HUDEP-2 (cell line): ENCODE measurements at regions not wholly inside any gene's neighbourhood (a gene's known extent, or its start where the extent isn't known, plus 50 kb on each side); places are given as distances from the start of the nearest gene placed in this dataset.

Experiments used
- DNase-seq, 76 experiments: peaks; one replicate each; lab custom pipeline; 2025; ENCODE audit not compliant: unreplicated experiment in 76 of 76; lab: John Stamatoyannopoulos, UW

DNA sequence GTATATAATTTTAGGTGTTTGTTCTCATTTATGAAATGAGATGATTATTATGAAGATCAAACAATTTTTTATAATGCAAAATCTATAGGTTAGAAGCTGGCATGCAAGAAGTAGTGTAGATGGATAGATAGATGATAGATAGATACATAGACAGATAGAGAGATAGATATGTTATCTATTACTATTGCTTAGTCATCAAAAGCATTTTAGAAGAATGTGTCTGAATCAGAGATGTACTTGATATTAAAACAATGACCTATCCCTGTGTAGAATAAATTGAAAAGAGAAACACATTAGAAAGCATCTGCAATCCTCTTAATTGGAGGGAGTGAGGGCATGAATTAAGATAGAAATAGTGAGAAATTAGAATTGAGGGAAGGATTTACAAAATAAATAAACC, 436.2 kb upstream of the NXPH2 start:
- no peak for DNase-seq

DNA sequence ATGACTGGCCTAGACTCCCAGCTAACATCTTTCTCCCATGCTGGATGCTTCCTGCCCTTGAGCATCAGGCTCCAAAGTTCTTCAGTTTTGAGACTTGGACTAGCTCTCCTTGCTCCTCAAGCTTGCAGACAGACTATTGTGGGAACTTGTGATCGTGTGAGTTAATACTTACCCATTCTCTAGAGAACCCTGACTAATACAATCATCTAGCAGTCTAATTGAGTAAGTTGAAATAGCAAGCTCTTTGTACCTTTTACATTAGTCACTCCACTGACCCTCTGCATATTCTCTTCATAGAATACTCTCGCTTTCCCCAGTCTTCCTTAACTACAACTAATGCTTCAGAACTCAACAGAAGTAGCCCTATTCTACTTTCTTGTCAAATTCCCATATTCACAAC, 434.6 kb upstream of the NXPH2 start:
- DNase-seq: no peak

GRCh38 chr2:139209586-139209985, 429.4 kb upstream of the NXPH2 start:
- no peak for DNase-seq

DNA sequence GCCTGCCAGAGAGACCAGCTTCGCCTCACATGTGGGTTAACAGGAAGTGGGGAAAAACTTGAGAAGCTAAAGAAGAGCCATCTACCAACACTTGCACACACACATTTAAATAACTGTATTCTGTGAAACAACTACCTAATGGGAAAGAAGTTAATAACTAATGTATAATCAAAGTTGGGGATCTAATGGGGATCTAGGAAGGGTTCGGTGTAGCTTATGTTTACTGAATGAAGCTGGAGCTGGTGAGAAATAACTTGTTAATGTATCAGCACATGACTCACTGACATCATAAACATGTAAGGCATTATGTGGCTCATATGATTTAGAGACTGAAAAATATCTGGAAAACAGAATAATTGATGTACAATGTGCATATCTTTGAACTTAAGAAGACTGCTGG, 421.3 kb upstream of the NXPH2 start:
- DNase-seq: no peak

DNA sequence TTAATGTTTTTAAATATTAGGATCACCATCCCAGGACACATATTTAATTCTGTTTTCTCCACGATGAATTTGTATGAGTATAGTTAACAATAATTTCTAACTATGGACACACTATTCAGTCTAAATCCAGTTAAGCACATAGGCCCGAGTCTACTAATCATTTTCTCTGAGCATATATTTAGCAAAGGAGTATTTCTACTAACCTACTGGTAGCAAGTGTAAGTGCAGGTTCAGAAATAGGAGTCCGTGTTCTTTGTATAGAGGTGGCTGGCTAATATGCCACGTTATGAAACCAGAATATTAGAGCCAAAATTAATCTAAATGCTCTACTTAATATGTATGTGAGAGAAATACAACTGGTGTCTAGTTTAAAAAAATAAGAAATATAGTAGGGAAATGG, 416.6 kb upstream of the NXPH2 start:
- no peak for DNase-seq

DNA sequence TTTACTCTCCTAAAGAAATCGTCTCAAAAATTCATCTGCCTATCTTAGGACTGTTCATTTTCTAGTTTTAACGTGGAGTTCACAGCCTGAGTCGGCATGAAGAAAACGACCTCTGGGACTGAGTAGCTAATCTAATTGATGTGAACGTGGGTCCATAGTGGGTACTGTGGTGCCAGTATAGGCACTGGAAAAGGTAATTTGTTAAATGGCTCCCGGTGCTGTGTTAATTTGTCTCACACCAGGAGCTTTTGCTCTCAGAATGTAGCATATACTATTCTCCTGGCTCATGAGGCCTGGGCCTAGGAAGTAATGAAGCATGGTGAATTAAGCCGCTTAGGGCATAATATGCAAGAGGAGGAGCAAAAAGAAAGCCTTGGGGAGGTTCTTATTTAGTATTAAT, 414.4 kb upstream of the NXPH2 start:
- no peak for DNase-seq

DNA sequence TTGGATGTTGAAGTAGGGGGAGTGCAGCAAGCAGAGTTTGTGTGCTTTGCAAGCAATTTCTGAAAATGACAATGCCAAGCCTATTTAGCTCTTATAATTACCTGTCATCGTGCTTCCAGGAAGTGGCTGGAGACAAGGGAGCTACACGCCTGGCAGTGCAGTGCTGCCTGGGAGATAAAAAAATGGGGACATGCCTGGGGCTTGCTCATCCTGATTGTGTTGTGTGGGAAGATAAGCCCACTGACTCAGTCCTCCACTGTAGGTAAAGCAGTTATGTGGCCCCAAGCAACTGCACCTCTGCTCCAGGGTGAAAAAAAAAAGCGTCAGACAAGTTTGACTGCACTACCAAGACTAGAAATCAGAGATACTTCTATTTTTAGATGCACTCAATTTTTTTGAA, 396.9 kb upstream of the NXPH2 start:
- peak in 4 of 76 experiments; percentile 1 to 30 (median 10) for DNase-seq

GRCh38 chr2:139175510-139175909, 395.3 kb upstream of the NXPH2 start:
- no peak for DNase-seq

DNA sequence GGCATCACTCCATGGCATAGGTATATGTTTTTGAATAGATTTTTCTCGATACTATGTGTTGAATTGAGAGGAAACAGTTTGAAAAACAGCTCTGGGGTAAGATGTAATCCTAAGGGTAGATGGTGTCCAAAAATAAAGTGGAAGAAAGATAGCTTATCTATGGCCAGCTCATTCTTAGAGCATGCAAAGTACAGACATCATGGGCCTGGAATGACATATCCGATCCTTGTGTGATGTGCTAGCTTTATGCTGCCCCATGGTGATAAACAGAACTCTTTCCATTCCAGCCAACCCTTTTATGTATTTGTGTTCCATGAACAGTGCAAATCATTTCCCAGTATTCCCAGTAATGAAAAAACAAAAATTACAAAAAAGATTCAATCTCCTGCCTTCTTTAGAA, 390.2 kb upstream of the NXPH2 start:
- DNase-seq: no peak

DNA sequence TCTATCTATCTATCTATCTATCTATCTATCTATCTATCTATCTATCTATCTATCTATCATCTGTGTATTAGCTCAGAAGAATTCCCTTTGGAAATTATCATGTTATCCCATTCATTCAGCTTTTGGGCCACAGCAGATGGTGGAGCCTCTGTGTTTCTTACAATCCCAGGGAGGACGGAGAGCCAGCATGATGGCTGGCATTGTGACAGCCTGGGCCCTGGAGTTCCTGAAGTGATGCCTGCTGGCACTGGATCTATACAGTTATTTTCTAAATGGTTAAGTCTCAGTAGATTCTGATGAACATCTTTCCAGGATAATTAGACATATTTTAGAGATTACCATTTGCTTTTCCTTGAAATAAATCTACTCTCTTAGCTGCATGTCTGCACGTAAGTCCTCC, 385.4 kb upstream of the NXPH2 start:
- DNase-seq: no peak

DNA sequence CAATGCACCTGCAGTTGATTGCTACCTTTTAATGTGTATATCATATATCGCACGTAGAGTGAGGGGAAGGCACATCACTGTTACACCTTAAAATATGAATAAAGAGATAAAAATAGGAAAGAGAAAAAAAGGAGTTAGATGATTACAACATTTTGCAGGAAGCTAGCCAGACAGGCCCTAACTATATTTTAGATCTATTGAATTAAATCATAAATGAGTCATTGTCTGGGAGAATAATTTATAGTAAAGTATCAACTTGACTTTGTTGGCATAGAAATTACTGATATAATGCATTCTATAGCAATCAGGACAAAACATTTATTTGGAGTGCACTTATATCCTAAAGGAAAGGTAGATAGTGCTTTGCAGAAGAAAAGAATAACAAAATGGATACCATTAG, 384.9 kb upstream of the NXPH2 start:
- no peak for DNase-seq

- no peak for DNase-seq
Measured at GRCh38 chr2:139162957-139163356, 382.8 kb upstream of the NXPH2 start.

DNA sequence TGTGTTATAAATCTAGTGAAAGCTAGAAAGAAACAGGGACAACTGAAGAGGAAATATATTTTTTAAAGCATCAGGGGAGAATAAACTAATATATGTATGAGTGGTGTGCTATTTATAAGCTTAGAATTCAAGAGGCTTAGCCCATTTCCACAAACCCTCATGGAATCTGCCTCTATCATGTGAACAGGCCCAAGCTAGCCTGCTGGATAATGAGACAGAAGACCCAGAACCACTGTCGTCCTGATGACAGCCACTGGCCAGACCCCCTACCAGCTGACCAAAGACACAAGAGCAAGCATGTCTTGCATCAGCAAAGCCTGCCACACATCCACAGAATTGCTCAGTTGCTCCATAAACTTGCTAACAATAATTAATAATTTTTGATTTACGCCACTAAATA, 382.3 kb upstream of the NXPH2 start:
- DNase-seq: no peak

DNA sequence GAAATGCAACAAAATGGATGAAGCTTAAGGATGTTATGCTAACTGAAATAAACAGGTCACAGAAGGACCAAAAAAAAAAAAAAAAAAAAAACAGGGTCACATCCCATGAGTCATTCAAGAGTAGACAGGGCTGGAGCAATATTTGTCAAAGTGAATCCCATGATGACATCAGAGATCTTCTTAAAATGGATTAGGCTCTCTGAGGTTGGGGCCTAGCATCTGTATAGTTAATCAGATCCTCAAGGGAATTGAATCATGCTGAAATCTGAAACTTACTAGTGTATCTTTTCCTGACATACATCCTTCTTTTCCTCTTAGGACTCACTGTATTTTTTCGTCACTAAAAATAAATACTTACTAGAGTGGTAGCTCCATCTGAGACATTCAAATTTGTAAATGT, 380.6 kb upstream of the NXPH2 start:
- DNase-seq: no peak

DNA sequence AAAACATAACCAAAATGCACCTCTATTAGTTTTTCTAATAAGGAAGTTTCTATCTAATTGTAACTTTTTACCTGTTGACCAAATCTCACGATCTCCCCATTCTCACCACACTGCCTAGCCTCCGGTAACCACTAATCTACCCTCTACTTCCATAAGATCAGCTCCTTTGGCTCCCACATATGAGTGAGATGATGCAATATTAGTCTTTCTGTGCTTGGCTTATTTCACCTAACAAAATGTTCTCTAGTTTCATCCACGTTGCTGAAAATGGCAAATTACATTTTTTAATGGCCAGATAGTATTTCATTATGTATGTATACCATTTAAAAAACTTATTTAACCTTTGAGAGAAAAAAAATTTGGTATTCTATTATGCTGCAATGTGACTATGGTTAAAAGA, 379.0 kb upstream of the NXPH2 start:
- DNase-seq: no peak

DNA sequence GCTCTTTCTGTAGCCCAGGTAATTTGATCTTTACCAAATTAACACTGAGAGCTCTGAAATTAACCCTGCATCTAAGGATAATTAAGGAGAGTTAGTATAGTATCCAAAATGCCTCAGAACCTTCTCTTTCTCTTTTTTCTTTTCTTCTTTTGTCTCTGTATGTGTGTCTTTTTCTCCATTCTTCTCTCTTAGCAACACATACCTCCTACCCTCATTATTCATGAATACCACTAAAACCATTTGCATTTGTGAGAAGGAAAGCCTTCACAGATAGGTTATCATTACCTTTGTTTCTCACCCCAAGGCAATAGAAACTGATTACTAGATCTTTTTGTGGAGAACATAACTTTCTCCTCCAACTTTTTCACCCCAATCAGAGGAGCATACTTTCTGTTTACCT, 376.5 kb upstream of the NXPH2 start:
- no peak for DNase-seq

DNA sequence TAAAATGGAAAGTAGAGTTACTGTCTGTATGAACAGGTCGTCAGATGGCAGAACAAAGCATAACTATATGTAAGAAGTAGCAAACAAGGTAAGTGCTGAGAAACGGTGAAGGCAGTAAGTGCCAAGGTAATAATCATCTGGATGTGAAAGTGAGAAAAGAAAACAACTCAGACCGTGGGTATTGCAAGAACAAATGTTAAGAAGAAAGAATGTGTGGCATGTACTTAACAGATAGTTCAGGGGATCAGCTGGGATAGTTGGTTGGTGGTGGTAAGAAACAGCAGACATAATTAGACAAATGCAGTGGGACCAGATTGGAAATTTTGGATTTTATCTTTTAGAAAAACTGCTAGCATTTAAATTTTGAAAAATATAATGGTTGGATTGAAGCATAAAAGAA, 375.8 kb upstream of the NXPH2 start:
- DNase-seq: no peak

DNA sequence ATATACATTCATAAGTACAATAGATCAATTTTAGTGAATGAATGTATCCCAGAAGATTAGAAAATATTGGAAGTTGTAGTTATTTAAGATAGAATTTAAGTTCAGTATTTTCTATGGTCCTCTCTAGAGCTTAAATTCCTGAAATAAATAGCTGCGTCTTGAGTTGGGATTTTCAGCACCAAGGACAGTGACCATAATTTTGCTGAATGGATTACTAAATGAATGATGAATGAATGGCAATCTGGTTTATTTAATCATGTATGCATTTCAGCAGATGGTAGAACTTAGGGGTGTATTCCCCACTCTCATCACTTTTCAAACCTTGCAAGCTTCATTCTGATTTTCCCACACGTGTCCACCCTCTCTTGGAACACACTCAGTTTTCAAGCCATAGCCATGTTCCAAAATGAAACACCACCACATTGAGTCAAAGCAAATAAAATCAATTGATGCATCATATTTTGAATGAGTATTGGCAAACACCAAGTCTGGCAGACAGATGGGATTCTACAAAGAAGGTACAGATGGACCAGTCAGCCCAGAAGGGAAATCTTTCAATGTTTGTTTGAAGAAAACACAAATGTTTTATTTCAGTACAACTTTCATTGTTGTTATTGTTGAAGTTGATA, 362.2 kb upstream of the NXPH2 start:
- peak in 4 of 76 experiments; percentile 0 to 4 (median 2) for DNase-seq

DNA sequence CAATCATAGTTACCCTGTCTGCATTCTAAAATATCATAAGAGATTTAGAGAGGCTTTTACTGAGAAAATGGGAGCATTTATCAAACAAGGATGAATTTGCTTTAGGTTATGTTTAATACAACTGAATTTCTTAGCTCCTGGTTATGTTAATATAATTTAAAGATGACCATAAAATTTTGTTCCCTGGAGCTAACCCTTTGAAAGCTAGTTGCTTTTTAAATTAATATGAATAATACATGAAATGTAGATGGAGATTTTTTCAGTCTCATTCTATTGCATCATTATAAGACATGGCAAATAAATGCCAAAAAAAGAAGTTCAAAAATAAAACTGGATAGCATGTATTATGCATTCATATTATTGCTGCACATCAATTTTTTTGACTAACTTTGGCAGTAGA, 344.1 kb upstream of the NXPH2 start:
- no peak for DNase-seq

DNA sequence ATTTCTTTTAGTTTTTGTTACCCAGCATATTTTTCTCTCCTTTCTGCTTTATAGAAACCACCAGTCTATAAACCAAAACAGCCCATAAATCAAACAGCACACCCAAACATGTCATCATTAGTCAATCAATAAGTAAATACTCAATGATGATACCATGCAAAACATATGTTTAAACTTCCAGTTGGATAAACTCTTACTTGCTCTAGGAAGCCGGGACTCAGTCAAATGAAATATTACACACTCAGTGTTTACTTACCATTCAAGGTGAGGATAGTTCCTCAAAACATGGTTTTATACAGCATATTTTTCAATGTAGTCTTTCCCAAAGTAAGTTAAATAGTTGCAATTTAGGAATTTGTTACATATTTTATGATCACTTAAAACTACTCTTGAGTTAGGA, 343.6 kb upstream of the NXPH2 start:
- no peak for DNase-seq

GRCh38 chr2:139122711-139123158, 342.5 kb upstream of the NXPH2 start:
- DNase-seq: no peak

- no peak for DNase-seq
Measured at GRCh38 chr2:139099721-139100120, 319.5 kb upstream of the NXPH2 start.

DNA sequence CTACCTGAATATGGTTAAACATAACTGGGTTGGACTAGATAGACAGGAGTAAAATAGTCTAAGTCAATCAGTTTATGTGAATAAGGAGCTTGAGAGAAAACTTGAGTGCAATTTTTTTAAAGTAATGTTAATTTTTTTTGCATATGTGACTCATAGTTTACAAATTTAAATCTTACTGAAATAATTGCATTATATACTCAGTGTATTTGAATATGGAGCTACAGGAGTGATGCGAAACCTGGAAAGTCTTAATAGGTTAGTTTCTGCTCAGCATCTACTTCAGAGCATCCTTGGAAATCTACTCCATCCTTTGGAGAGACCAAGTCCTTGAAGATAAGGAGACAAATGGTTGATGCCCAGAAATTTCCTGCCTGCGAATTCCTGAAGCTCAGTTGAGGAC, 318.8 kb upstream of the NXPH2 start:
- no peak for DNase-seq
